Esophagus muscularis mucosa (tissue), 3 donors: ENCODE measurements at regions not wholly inside any gene's neighbourhood (a gene's known extent, or its start where the extent isn't known, plus 50 kb on each side); places are given as distances from the start of the nearest gene placed in this dataset.

Experiments
- POLR2A ChIP-seq: fragments of 450-650 bp; IDR thresholded peaks from one replicate; pipeline ENCODE4 v1.6.1; 2017; ENCODE audit warnings: antibody characterized with exemption, moderate library complexity, mild to moderate bottlenecking, low read depth
- POLR2AphosphoS5 ChIP-seq, 2 donors: sonication (generic); formaldehyde crosslinking; IDR thresholded peaks; one replicate each; pipeline ENCODE4 v1.6.1; 2017; ENCODE audit warnings: antibody characterized with exemption in 2 of 2
- TF ChIP-seq, protein P1 (sequence below), 3 experiments: fragments of 200-600 bp in 2 of 3; fragments of 450-650 bp in 1 of 3; sonication (generic) in 2 of 3; IDR thresholded peaks; one replicate each; pipeline ENCODE4 v1.5.1; 2017 to 2019; ENCODE audit warnings: antibody characterized with exemption in 3 of 3, mild to moderate bottlenecking in 2 of 3, moderate library complexity in 1 of 3

DNA sequence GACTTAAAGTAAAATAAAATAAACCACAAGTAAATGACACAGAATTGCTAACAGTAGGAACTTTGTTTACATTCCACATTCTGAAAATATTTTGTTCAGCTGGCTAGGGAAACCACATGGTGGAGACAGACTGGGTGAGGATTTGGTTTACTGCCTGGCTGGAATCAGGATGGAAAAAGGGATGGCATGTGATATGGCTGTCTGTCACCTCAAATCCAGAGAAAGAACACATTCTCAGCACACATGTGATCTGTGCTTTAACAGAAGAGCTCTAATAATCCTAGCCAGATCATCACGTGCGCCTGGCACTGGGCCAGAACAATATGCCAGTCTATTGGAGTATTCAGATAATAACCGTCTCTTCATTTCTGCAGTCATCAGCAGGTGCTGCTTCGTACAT is 90.9 kb upstream of the PIP4K2A start:
- TF ChIP-seq POLR2AphosphoS5 (IDR thresholded peaks at IDR 0.05) (peak in 1 of 2 donors; percentile 27), POLR2A (no peak)
- TF ChIP-seq, protein P1, sequence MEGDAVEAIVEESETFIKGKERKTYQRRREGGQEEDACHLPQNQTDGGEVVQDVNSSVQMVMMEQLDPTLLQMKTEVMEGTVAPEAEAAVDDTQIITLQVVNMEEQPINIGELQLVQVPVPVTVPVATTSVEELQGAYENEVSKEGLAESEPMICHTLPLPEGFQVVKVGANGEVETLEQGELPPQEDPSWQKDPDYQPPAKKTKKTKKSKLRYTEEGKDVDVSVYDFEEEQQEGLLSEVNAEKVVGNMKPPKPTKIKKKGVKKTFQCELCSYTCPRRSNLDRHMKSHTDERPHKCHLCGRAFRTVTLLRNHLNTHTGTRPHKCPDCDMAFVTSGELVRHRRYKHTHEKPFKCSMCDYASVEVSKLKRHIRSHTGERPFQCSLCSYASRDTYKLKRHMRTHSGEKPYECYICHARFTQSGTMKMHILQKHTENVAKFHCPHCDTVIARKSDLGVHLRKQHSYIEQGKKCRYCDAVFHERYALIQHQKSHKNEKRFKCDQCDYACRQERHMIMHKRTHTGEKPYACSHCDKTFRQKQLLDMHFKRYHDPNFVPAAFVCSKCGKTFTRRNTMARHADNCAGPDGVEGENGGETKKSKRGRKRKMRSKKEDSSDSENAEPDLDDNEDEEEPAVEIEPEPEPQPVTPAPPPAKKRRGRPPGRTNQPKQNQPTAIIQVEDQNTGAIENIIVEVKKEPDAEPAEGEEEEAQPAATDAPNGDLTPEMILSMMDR (IDR thresholded peaks at IDR 0.05), result peak in 2 of 3 experiments; percentile 18 to 32
